RWPE2 (cell line): ENCODE measurements at regions not wholly inside any gene's neighbourhood (a gene's known extent, or its start where the extent isn't known, plus 50 kb on each side); places are given as distances from the start of the nearest gene placed in this dataset.

ENCODE experiments used
- ATAC-seq: fragments of 200-7000 bp; cut with Tn5 transposase; 3 replicates; pipeline ENCODE4 v1.9.1; 2021; ENCODE audit warnings: low read depth
- DNase-seq: peaks from one replicate; pipeline ENCODE4 v3.0.0-alpha.2; 2020; ENCODE audit warnings: low spot score
- H3K27ac ChIP-seq: fragments of 450-650 bp; 2 replicates; pipeline ENCODE4 v1.5.1; 2017; ENCODE audit warnings: mild to moderate bottlenecking; ENCODE audit not compliant: poor library complexity, severe bottlenecking
- H3K27me3 ChIP-seq: fragments of 250-450 bp; sonication (Bioruptor Pico); 2 replicates; pipeline ENCODE4 v1.5.1; 2021; ENCODE audit warnings: mild to moderate bottlenecking, moderate library complexity; ENCODE audit not compliant: insufficient read depth, poor library complexity, severe bottlenecking
- H3K36me3 ChIP-seq: fragments of 250-450 bp; sonication (Bioruptor Pico); 2 replicates; pipeline ENCODE4 v1.5.1; 2020; ENCODE audit warnings: low read depth, mild to moderate bottlenecking, moderate library complexity
- H3K4me1 ChIP-seq: fragments of 250-450 bp; sonication (Bioruptor Pico); 2 replicates; pipeline ENCODE4 v1.5.1; 2021; ENCODE audit warnings: mild to moderate bottlenecking, moderate library complexity; ENCODE audit not compliant: insufficient read depth, poor library complexity, severe bottlenecking
- H3K4me3 ChIP-seq: fragments of 250-450 bp; sonication (Bioruptor Pico); 2 replicates; pipeline ENCODE4 v1.5.1; 2021; ENCODE audit warnings: mild to moderate bottlenecking, moderate library complexity; ENCODE audit not compliant: severe bottlenecking
- H3K9me3 ChIP-seq: fragments of 250-450 bp; sonication (Bioruptor Pico); 2 replicates; pipeline ENCODE4 v1.5.1; 2021; ENCODE audit warnings: mild to moderate bottlenecking, moderate library complexity; ENCODE audit not compliant: severe bottlenecking
- TF ChIP-seq, protein P1 (sequence below): fragments of 450-650 bp; IDR thresholded peaks from one replicate; pipeline ENCODE4 v1.5.1; 2017; ENCODE audit warnings: mild to moderate bottlenecking, moderate library complexity; ENCODE audit not compliant: poor library complexity, severe bottlenecking

DNA sequence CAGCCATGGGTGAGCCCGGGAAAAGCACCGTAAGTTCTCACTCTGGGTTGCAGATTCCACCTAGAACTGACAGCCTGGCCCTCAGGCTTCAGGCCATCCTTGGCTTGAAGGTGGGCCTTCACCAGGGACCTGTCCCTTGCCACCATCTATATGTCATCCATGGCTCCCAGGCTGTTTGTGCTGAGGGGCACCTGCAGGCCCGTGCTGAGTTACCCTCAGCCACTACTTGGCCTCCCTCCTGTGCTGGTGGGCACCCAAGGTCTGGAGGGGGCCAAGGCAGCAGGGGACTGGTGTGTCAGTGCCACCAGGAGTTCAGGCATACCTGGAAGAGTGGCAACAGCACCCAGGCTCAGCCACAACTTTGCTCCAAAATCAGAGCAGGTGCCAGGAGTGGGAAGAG lies 326.2 kb upstream of the SMIM21 start:
- TF ChIP-seq, protein P1, sequence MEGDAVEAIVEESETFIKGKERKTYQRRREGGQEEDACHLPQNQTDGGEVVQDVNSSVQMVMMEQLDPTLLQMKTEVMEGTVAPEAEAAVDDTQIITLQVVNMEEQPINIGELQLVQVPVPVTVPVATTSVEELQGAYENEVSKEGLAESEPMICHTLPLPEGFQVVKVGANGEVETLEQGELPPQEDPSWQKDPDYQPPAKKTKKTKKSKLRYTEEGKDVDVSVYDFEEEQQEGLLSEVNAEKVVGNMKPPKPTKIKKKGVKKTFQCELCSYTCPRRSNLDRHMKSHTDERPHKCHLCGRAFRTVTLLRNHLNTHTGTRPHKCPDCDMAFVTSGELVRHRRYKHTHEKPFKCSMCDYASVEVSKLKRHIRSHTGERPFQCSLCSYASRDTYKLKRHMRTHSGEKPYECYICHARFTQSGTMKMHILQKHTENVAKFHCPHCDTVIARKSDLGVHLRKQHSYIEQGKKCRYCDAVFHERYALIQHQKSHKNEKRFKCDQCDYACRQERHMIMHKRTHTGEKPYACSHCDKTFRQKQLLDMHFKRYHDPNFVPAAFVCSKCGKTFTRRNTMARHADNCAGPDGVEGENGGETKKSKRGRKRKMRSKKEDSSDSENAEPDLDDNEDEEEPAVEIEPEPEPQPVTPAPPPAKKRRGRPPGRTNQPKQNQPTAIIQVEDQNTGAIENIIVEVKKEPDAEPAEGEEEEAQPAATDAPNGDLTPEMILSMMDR, result no peak
- ATAC-seq (no peak), DNase-seq (no peak)
- Histone ChIP-seq H3K27me3 (no peaks in the 10 kb centered on the region), H3K4me3 (no peak overlapping the region), H3K36me3 (no peaks in the 10 kb centered on the region), H3K4me1 (no peaks in the 10 kb centered on the region), H3K27ac (no peak overlapping the region), H3K9me3 (no peaks in the 10 kb centered on the region)

- no peak overlapping the region for H3K4me3 ChIP-seq
- H3K9me3 ChIP-seq, result no peaks in the 10 kb centered on the region
- no peaks in the 10 kb centered on the region for H3K27me3 ChIP-seq
- no peaks in the 10 kb centered on the region for H3K36me3 ChIP-seq
- TF ChIP-seq, protein P1, result no peak
- no peaks in the 10 kb centered on the region for H3K4me1 ChIP-seq
- ATAC-seq (no peak), DNase-seq (no peak)
- no peak overlapping the region for H3K27ac ChIP-seq
These were observed 325.3 kb upstream of the SMIM21 start for GRCh38 chr18:75752740-75753263.

DNA sequence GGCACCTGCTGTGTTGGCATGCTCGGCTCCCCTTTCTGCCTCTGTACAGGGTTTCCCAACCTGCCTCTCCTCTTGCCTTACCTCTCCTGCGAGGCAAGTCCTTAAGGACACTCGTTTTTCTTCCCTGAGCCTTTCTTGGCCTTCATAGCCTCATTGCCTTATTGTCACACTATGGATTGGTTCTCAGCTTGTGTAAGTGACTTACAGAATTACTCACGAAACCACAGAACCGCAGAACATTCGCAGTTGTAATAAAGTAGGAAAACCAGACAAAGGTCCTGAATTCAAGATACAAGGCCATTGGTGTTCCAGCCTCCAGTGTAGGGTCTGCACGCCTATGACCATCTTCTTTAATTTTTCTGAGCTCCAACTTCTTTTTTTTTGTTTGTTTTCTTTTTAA lies 317.6 kb upstream of the SMIM21 start:
- H3K27ac ChIP-seq, result no peak overlapping the region
- ATAC-seq (no peak), DNase-seq (no peak)
- H3K4me1 ChIP-seq, result no peaks in the 10 kb centered on the region
- TF ChIP-seq, protein P1, result no peak
- no peaks in the 10 kb centered on the region for H3K9me3 ChIP-seq
- peaks cover 33% of the 10 kb centered on the region for H3K27me3 ChIP-seq
- no peak overlapping the region for H3K4me3 ChIP-seq
- H3K36me3 ChIP-seq, result no peaks in the 10 kb centered on the region

DNA sequence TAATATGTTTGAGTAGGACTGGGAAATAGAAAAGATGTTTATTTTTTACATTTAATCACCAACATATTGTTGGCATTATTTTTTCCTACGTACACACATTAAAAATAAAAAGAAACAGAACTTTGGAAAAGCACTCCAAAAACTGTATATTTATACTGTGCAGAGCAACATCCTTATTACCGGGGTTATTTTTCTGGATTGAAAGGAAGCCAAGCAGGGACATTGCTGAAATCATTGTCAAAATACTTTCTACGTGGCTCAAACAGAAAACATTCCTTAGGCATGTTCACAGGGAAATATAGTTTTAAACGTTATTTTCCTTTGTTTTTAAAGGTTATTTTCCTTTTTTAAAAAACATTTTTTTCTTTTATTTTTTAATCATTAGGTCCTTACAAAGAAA lies 315.0 kb upstream of the SMIM21 start:
- H3K4me3 ChIP-seq, result no peak overlapping the region
- H3K4me1 ChIP-seq, result no peaks in the 10 kb centered on the region
- H3K27me3 ChIP-seq, result peaks cover 33% of the 10 kb centered on the region
- no peaks in the 10 kb centered on the region for H3K9me3 ChIP-seq
- no peak for DNase-seq
- H3K27ac ChIP-seq, result no peak overlapping the region
- H3K36me3 ChIP-seq, result no peaks in the 10 kb centered on the region
- TF ChIP-seq, protein P1, result no peak
- ATAC-seq, result no peak

DNA sequence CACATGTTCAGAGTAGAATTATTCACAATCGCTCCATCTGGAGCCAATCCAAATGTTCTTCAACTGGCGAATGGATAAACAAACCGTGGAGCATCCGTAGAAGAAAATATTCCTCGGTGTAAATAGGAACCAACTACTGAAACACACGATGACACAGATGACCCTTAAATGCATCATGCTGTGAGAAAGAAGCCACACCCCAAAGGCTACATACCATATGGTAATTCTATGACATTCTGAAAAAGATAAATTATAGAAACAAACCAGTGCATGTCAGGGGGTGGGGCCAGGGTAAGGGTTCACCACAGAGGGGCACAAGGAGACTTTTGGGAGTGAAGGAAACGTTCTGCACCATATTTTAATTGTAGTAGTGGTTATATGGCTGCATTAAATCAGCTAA lies 312.2 kb upstream of the SMIM21 start:
- Histone ChIP-seq H3K4me3 (no peak overlapping the region), H3K9me3 (no peaks in the 10 kb centered on the region), H3K27ac (no peak overlapping the region), H3K36me3 (no peaks in the 10 kb centered on the region), H3K27me3 (peaks cover 20% of the 10 kb centered on the region), H3K4me1 (no peaks in the 10 kb centered on the region)
- DNase-seq (no peak), ATAC-seq (no peak)
- TF ChIP-seq, protein P1, result no peak
